Heart right ventricle (tissue), 16 donors: ENCODE measurements at regions not wholly inside any gene's neighbourhood (a gene's known extent, or its start where the extent isn't known, plus 50 kb on each side); places are given as distances from the start of the nearest gene placed in this dataset.

Experiments used
- ATAC-seq, 8 donors: fragments of 200-7000 bp; cut with Tn5 transposase; one replicate each; pipeline ENCODE4 v1.9.1; 2020; ENCODE audit warnings: mild to moderate bottlenecking in 8 of 8, moderate library complexity in 8 of 8, moderate number of reproducible peaks in 1 of 8
- DNase-seq, 2 donors: peaks; one replicate each; pipeline ENCODE4 v3.0.0-alpha.2; 2020
- H3K27ac ChIP-seq, 10 donors: fragments of 200-600 bp; sonication (generic) in 2 of 10; one replicate each; pipeline versions ENCODE4 v1.5.0 to v1.8.0; 2020 to 2022; ENCODE audit warnings: mild to moderate bottlenecking in 3 of 10
- H3K27me3 ChIP-seq, 7 donors: fragments of 200-600 bp; one replicate each; pipeline ENCODE4 v1.8.0; 2021 to 2022; ENCODE audit warnings: mild to moderate bottlenecking in 2 of 7
- H3K36me3 ChIP-seq, 9 donors: fragments of 200-600 bp; sonication (generic) in 1 of 9; one replicate each; pipeline versions ENCODE4 v1.5.0 to v1.8.0; 2020 to 2022; ENCODE audit warnings: mild to moderate bottlenecking in 2 of 9
- H3K4me1 ChIP-seq, 9 donors: fragments of 200-600 bp; sonication (generic) in 1 of 9; one replicate each; pipeline versions ENCODE4 v1.5.0 to v1.8.0; 2020 to 2022; ENCODE audit warnings: mild to moderate bottlenecking in 4 of 9
- H3K4me3 ChIP-seq, 10 donors: fragments of 200-600 bp; sonication (generic) in 2 of 10; one replicate each; pipeline versions ENCODE4 v1.5.0 to v1.8.0; 2020 to 2022; ENCODE audit warnings: mild to moderate bottlenecking in 7 of 10, moderate library complexity in 2 of 10
- H3K9me3 ChIP-seq, 11 donors: fragments of 200-600 bp in 10 of 11; sonication (generic) in 2 of 11; one replicate each; pipeline versions ENCODE4 v1.5.0 to v1.8.0; 2013 to 2022; ENCODE audit warnings: mild to moderate bottlenecking in 2 of 11, control low read depth in 1 of 11, moderate library complexity in 1 of 11
- WGBS, 2 donors: extraction: QIAGEN DNeasy Blood & Tissue Kit; methylation state at CpG; one replicate each; pipeline ENCODE4 v1.1.7; 2013; ENCODE audit warnings: inconsistent platforms in 1 of 2; 5-methylcytosine and 5-hydroxymethylcytosine counted together
- intact Hi-C, 10 donors: fragments of 100-400 bp; cut with DNase I; formaldehyde crosslinking; loops; one replicate each; pipeline versions ENCODE4 v1.11.1 to v1.14.2; 2022
- TF ChIP-seq, protein P1 (sequence below), 9 donors: fragments of 200-600 bp; sonication (generic) in 2 of 9; IDR thresholded peaks; one replicate each; pipeline versions ENCODE4 v1.5.0 to v1.8.0; 2021 to 2022; ENCODE audit warnings: antibody characterized with exemption in 9 of 9, mild to moderate bottlenecking in 5 of 9, moderate library complexity in 1 of 9
- donor health status: Arrhythmogenic right ventricular cardiomyopathy.
- donor health status: ischemic (EF 13 %, LVEDD 7.1; RV severe dilation, severe dysfunction).
- donor health status: healthy with polysubstance abuse.
- donor health status: DM: no; HTN: yes; CAD: no.
- donor health status: DM: no; HTN: no; CAD: no.
- donor health status: ischemic (EF 25% LVEDD 6.9; RV normal size, moderate dysfunction).
- donor health status: ischemic (EF 25% LVEDD 5.7; RV mildly dilated, moderate dysfunction).
- donor health status: healthy.
- donor health status: DM: yes; HTN: yes; CAD: no.
- donor health status: Ischemic cardiomyopathy.
- donor health status: ischemic (EF 35%, LVEDD 5.7; RV mildly dilated, moderate dysfunction).
- donor health status: nonischemic (EF 11% LVEDD 7.7; RV severe dilation, severe dysfunction).
- donor health status: DM: yes; HTN: yes; CAD: no.
- donor health status: PGD.
- donor health status: ischemic (EF 29% LVEDD 5.4; RV normal size, mild dysfunction).
- donor health status: nonischemic (EF 23%, LVEDD 6.1; RV moderate dilation, normal function).

- TF ChIP-seq, protein P1, sequence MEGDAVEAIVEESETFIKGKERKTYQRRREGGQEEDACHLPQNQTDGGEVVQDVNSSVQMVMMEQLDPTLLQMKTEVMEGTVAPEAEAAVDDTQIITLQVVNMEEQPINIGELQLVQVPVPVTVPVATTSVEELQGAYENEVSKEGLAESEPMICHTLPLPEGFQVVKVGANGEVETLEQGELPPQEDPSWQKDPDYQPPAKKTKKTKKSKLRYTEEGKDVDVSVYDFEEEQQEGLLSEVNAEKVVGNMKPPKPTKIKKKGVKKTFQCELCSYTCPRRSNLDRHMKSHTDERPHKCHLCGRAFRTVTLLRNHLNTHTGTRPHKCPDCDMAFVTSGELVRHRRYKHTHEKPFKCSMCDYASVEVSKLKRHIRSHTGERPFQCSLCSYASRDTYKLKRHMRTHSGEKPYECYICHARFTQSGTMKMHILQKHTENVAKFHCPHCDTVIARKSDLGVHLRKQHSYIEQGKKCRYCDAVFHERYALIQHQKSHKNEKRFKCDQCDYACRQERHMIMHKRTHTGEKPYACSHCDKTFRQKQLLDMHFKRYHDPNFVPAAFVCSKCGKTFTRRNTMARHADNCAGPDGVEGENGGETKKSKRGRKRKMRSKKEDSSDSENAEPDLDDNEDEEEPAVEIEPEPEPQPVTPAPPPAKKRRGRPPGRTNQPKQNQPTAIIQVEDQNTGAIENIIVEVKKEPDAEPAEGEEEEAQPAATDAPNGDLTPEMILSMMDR (IDR thresholded peaks at IDR 0.05), result no peak
- H3K4me3 ChIP-seq, result no peak overlapping the region
- DNase-seq, result no peak
- ATAC-seq, result no peak
- H3K36me3 ChIP-seq, result no peaks in the 10 kb centered on the region
- H3K27me3 ChIP-seq, result no peaks in the 10 kb centered on the region
- peaks cover 0 to 23% (median 0%) of the 10 kb centered on the region in 11 donors for H3K9me3 ChIP-seq
- H3K27ac ChIP-seq, result no peak overlapping the region
- WGBS, 2 donors, result 86 to 94% methylated on average over 4 of the region's 4 CpGs
- H3K4me1 ChIP-seq, result no peaks in the 10 kb centered on the region
- intact Hi-C loops, result no loop called here
These were observed 800.0 kb downstream of the TRHDE start for GRCh38 chr12:73072214-73072613.

GRCh38 chr12:73076760-73077159, 804.6 kb downstream of the TRHDE start:
- ATAC-seq (no peak), DNase-seq (no peak)
- Histone ChIP-seq H3K4me1 (no peaks in the 10 kb centered on the region), H3K4me3 (no peak overlapping the region), H3K27me3 (no peaks in the 10 kb centered on the region), H3K27ac (no peak overlapping the region), H3K9me3 (peaks cover 0 to 22% (median 0%) of the 10 kb centered on the region in 11 donors), H3K36me3 (no peaks in the 10 kb centered on the region)
- intact Hi-C loops, result no loop called here
- 77 to 86% methylated on average over 2 of the region's 2 CpGs for WGBS, 2 donors
- TF ChIP-seq, protein P1 (IDR thresholded peaks at IDR 0.05), result no peak

DNA sequence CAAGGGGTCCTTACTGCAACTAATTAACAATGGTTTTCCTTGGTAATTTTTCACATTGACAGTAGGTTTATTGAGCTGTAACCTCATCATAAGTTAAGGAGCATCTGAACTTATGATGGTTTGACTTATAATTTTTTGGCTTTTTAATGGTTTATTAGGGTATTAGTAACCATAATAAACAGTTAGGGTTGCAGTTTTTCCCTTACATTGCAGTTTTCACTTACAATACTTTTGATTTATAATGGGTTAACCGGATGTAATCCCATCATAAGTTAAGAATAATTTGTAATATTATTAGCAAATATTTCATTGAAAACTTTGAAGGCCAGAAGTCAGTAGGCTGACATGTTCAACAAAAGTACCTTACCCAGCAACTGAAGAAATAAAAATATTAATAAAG, 811.6 kb downstream of the TRHDE start:
- intact Hi-C loops, result no loop called here
- Histone ChIP-seq H3K27ac (no peak overlapping the region), H3K4me1 (no peaks in the 10 kb centered on the region), H3K36me3 (no peaks in the 10 kb centered on the region), H3K27me3 (no peaks in the 10 kb centered on the region), H3K4me3 (no peak overlapping the region), H3K9me3 (peaks cover 0 to 20% (median 0%) of the 10 kb centered on the region in 11 donors)
- ATAC-seq (no peak), DNase-seq (no peak)
- WGBS, 2 donors, result 65 to 67% methylated on average over 1 of the region's 1 CpG
- TF ChIP-seq, protein P1 (IDR thresholded peaks at IDR 0.05), result no peak

DNA sequence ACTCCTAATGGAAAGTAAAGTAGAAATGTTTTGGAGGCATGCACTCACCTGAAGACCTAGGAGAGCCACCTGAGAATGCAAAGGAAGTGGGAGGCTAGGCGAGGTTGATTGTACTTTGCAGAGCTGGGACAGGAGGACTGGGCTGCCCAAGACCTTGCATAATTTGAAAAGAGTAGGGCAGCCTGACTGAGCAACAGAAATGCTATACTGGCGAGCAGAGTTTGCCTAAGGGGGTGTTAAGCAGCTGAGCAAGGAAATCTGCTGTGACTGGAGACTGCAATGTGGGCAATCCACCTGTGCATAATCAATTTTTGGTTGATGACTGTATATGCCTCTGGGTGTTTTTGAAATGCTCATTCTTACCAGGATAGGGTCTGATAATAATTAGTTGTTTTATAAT, 834.1 kb downstream of the TRHDE start:
- Histone ChIP-seq H3K27me3 (no peaks in the 10 kb centered on the region), H3K27ac (no peak overlapping the region), H3K9me3 (peaks cover 0 to 2% (median 0%) of the 10 kb centered on the region in 11 donors), H3K4me3 (no peak overlapping the region), H3K4me1 (no peaks in the 10 kb centered on the region), H3K36me3 (no peaks in the 10 kb centered on the region)
- ATAC-seq (no peak), DNase-seq (no peak)
- TF ChIP-seq, protein P1 (IDR thresholded peaks at IDR 0.05), result no peak
- 54 to 61% methylated on average over 2 of the region's 2 CpGs for whole genome bisulfite sequencing, 2 donors
- intact Hi-C loops, result no loop called here
